ENCODE measurements at regions not wholly inside any gene's neighbourhood (a gene's known extent, or its start where the extent isn't known, plus 50 kb on each side); places are given as distances from the start of the nearest gene placed in this dataset.

GRCh38 chr6:18055098-18055497 is 67.4 kb downstream of the NHLRC1 start:
- no peak overlapping the region for H2BK15ac ChIP-seq (ENCODE audit: low read depth, low read length)
- no peaks in the 10 kb centered on the region for H3K36me3 ChIP-seq (ENCODE audit: control insufficient read depth, insufficient read depth, low read length)
- no peaks in the 10 kb centered on the region for H3K9me1 ChIP-seq (ENCODE audit: insufficient read depth, low read length)
- CTCF ChIA-PET: no interaction called here
- peaks cover 2% of the 10 kb centered on the region for H3K4me1 ChIP-seq (ENCODE audit: control insufficient read depth, insufficient read depth, low read length)
- H4K20me1 ChIP-seq (ENCODE audit: insufficient read depth, low read length): no peaks in the 10 kb centered on the region
- BruUV-seq (replicated peaks): no TSS peak
- H2AFZ ChIP-seq (replicated peaks; ENCODE audit: low read length, poor library complexity): no peak overlapping the region
- H3K56ac ChIP-seq (ENCODE audit: extremely low read depth, insufficient read depth, low read length): no peak overlapping the region
- no peak overlapping the region for H3K18ac ChIP-seq (ENCODE audit: low read depth, low read length)
- ATAC-seq (ENCODE audit: low read depth): no peak
- no peak for TF ChIP-seq ELK1 (IDR thresholded peaks at IDR 0.05; ENCODE audit: borderline replicate concordance, low read depth, low read length)
- no peak for TF ChIP-seq RCOR1 (IDR thresholded peaks at IDR 0.05; ENCODE audit: insufficient replicate concordance, low read length)
- no peak for TF ChIP-seq MXI1 (IDR thresholded peaks at IDR 0.05; ENCODE audit: borderline replicate concordance, low read depth, low read length)
- TF ChIP-seq BHLHE40 (IDR thresholded peaks at IDR 0.05; ENCODE audit: low read depth, low read length): no peak
- TF ChIP-seq RAD21 (IDR thresholded peaks at IDR 0.05; ENCODE audit: low read length): no peak
- no peak for TF ChIP-seq POLR2A (IDR thresholded peaks at IDR 0.05; ENCODE audit: low read depth, low read length)
- TF ChIP-seq MAFK (IDR thresholded peaks at IDR 0.05; ENCODE audit: low read depth, low read length): no peak
- TF ChIP-seq NFE2L2 (IDR thresholded peaks at IDR 0.05; ENCODE audit: low read depth, low read length): no peak
- TF ChIP-seq MAZ (IDR thresholded peaks at IDR 0.05; ENCODE audit: borderline replicate concordance, low read depth, low read length): no peak
- no peak for TF ChIP-seq CHD1 (IDR thresholded peaks at IDR 0.05; ENCODE audit: low read depth, low read length)
- no peak for TF ChIP-seq CEBPB (IDR thresholded peaks at IDR 0.05; ENCODE audit: low read depth, low read length)
- TF ChIP-seq FOS (IDR thresholded peaks at IDR 0.05; ENCODE audit: low read depth, low read length): no peak
- TF ChIP-seq USF2 (IDR thresholded peaks at IDR 0.05; ENCODE audit: low read depth, low read length): no peak
- TF ChIP-seq RFX5 (IDR thresholded peaks at IDR 0.05; ENCODE audit: low read depth, low read length): no peak
- TF ChIP-seq SMC3 (IDR thresholded peaks at IDR 0.05; ENCODE audit: low read depth, low read length): no peak
- H2BK120ac ChIP-seq (ENCODE audit: low read depth, low read length): no peak overlapping the region
- no peak overlapping the region for H3K4me3 ChIP-seq (ENCODE audit: insufficient read depth, low read depth, low read length)
- POLR2A ChIA-PET (ENCODE audit: unreplicated experiment): no interaction called here
- H3K14ac ChIP-seq (replicated peaks; ENCODE audit: low read depth, low read length): no peak overlapping the region
- H4K5ac ChIP-seq (ENCODE audit: low read depth, low read length): no peak overlapping the region
- H3K4ac ChIP-seq (ENCODE audit: low read depth, low read length): no peak overlapping the region
- no peak overlapping the region for H2BK20ac ChIP-seq (ENCODE audit: low read depth, low read length)
- H2BK5ac ChIP-seq (ENCODE audit: low read depth, low read length, poor library complexity, severe bottlenecking): no peak overlapping the region
- no peak overlapping the region for H3K9ac ChIP-seq (ENCODE audit: low read depth, low read length)
- no peak overlapping the region for H3K4me2 ChIP-seq (ENCODE audit: low read depth, low read length)
- H3K23ac ChIP-seq (ENCODE audit: low read depth, low read length): no peak overlapping the region
- dilution Hi-C loops (cut with HindIII; ENCODE audit: low sequenced_read_pairs, unreplicated experiment): no loop called here
- H3K79me1 ChIP-seq (ENCODE audit: low read depth in 1 of 2, low read length in 2 of 2): no peaks in the 10 kb centered on the region
- peaks cover 2% of the 10 kb centered on the region; the same call in 1 of the 2 replicates for H3K27me3 ChIP-seq (ENCODE audit: control insufficient read depth, insufficient read depth, low read length)
- H2AK9ac ChIP-seq (replicated peaks; ENCODE audit: low read depth, low read length, poor library complexity): no peak overlapping the region
- H3K27ac ChIP-seq (ENCODE audit: insufficient read depth, low read length): no peak overlapping the region
- DNase-seq: no peak
- no peak overlapping the region for H2AK5ac ChIP-seq (ENCODE audit: low read depth, low read length)
- H4K91ac ChIP-seq (ENCODE audit: insufficient read depth, low read depth, low read length): no peak overlapping the region
- no peaks in the 10 kb centered on the region for H3K9me3 ChIP-seq (ENCODE audit: control insufficient read depth, insufficient read depth, low read length)
- intact Hi-C loops (cut with micrococcal nuclease): no loop called here
- in situ Hi-C loops (cut with MboI; ENCODE audit: low sequenced_read_pairs): no loop called here
- no peak overlapping the region for H4K8ac ChIP-seq (ENCODE audit: low read depth in 2 of 2, low read length in 2 of 2)
